Endometrium (tissue), 2 donors: ENCODE measurements at regions not wholly inside any gene's neighbourhood (a gene's known extent, or its start where the extent isn't known, plus 50 kb on each side); places are given as distances from the start of the nearest gene placed in this dataset.
"Not testable (repeated sequence)": the region's sequence is repeated elsewhere in the genome, so short reads cannot be mapped to it uniquely, and the experiment has no call there.

Source experiments
- FAIRE-seq: peaks from 2 replicates; lab custom pipeline; 2012; peaks lifted over from hg19 to GRCh38; lab: Jason Lieb, UNC
- donor health status: control.
- donor health status: control.

- FAIRE-seq: no peak
Measured at GRCh38 chr16:80254970-80255369, 285.8 kb upstream of the DYNLRB2 start.

- FAIRE-seq: no peak
Measured at GRCh38 chr16:80253741-80254140, 287.1 kb upstream of the DYNLRB2 start.

- FAIRE-seq: no peak
Measured at GRCh38 chr16:80250381-80250780, 290.4 kb upstream of the DYNLRB2 start.

GRCh38 chr16:80243303-80243702 is 297.5 kb upstream of the DYNLRB2 start:
- not testable (repeated sequence) for FAIRE-seq

GRCh38 chr16:80242279-80242678 is 298.5 kb upstream of the DYNLRB2 start:
- FAIRE-seq: not testable (repeated sequence)

GRCh38 chr16:80233097-80233835 is 307.5 kb upstream of the DYNLRB2 start:
- FAIRE-seq: peak; percentile 53

GRCh38 chr16:80231888-80232287 is 308.9 kb upstream of the DYNLRB2 start:
- FAIRE-seq: no peak

- peak; percentile 65 for FAIRE-seq
Measured at GRCh38 chr16:80231121-80231520, 309.7 kb upstream of the DYNLRB2 start.

- no peak for FAIRE-seq
Measured at GRCh38 chr16:80230328-80231120, 310.3 kb upstream of the DYNLRB2 start.

GRCh38 chr16:80226499-80226898 is 314.3 kb upstream of the DYNLRB2 start:
- no peak for FAIRE-seq

GRCh38 chr16:80210787-80211186 is 330.0 kb upstream of the DYNLRB2 start:
- FAIRE-seq: no peak

- FAIRE-seq: no peak
Measured at GRCh38 chr16:80208743-80209142, 332.1 kb upstream of the DYNLRB2 start.

- FAIRE-seq: no peak
Measured at GRCh38 chr16:80208015-80208414, 332.8 kb upstream of the DYNLRB2 start.

- FAIRE-seq: no peak
Measured at GRCh38 chr16:80203821-80204220, 337.0 kb upstream of the DYNLRB2 start.

- no peak for FAIRE-seq
Measured at GRCh38 chr16:80202831-80203413, 337.9 kb upstream of the DYNLRB2 start.

- FAIRE-seq: no peak
Measured at GRCh38 chr16:80200079-80200478, 340.7 kb upstream of the DYNLRB2 start.

GRCh38 chr16:80199614-80200013 is 341.2 kb upstream of the DYNLRB2 start:
- FAIRE-seq: no peak

GRCh38 chr16:80198311-80199299 is 342.2 kb upstream of the DYNLRB2 start:
- FAIRE-seq: no peak

GRCh38 chr16:80197741-80198201 is 343.0 kb upstream of the DYNLRB2 start:
- no peak for FAIRE-seq

GRCh38 chr16:80191928-80192327 is 348.9 kb upstream of the DYNLRB2 start:
- no peak for FAIRE-seq

- FAIRE-seq: peak; percentile 89
Measured at GRCh38 chr16:80189476-80190175, 351.2 kb upstream of the DYNLRB2 start.
